ENCODE measurements at regions not wholly inside any gene's neighbourhood (a gene's known extent, or its start where the extent isn't known, plus 50 kb on each side); places are given as distances from the start of the nearest gene placed in this dataset.
A peak's percentile ranks its signal among the peaks of the same experiment; 100 is the strongest.

DNA sequence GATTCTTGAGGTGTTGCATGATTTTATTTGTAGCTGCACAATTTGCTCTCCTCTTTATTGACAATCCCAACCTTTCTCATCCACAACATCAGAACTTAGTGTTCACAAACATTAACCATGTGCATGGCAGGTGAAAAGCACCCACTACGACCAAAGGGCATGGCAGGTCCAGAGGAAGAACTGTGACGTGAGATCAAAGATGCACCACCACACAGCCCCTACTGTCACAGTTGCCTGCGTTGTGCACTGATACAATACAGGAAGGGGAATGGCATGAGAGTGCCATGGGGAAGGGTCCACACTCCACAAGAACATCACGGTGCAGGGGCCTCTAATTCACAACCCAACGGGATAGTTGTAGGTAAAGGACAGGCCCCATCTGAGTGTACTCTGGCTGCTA is 217.1 kb upstream of the PFKP start:
- no peak for DNase-seq

DNA sequence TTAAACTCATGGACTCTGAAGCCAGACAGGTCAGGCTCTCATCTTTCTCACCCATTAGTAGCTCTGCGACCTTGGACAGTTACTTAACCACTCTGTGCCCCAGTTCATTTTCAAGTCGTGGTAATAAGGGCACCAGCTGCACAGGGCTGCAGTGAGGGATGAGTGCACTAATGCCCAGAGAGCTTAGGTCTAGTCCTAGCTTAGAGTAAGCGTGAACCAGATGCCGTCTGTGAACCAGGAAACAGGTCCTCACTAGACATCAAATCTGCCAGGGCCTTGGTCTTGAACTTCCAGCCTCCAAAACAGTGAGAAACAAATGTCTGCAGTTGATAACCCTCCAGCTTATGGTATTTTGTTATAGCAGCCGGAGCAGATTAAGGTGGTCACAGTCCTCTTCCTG is 222.4 kb upstream of the PFKP start:
- no peak for DNase-seq

DNA sequence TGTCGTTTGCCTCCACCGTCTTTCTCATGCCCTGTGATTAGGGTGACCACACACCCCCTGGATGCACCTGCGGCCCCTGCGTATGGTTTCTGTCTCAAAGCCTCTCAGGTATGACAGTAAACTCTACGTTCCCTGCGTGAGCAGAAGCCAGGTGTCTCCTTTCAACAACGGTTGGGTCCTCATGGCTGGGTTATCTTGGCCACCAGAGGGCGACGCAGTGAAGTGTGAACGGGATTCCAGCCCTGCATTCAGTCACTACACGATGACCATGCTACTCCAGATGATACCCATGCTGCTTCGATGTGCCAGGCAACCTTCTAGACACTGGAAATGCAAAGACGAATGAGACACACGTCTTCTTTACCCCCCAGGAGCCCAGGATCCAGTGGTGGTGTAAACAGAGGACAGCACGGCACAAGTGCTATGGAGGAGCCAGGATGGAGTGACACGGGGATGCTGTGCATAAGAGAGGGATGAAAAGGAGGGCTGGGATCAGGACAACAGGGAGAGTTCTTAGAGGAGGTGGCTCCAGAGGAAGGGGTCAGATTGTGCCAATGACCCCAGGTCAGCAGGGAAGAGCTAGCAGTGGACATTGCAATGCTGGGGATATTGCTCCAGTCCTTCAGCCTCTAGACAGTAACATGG is 228.1 kb upstream of the PFKP start:
- peak; percentile 59 for DNase-seq

DNA sequence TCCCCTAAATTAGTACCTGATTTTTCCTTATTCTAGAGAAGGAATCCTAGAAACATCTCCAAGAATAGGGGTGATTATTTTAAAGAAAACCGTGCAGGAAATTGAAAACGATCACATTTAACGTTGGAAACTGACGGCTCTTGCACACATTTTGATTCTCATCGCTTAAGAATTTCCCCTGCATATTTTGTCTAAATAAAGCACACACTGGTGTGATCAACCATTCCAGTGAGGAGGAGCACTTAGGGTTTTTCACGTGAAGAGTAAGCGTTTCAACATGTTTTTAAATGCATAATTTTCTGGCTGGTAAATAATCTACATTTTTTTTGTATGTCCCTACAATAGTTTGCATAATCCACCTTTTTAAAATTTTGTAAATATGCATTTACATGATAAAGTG is 229.7 kb upstream of the PFKP start:
- DNase-seq: no peak

DNA sequence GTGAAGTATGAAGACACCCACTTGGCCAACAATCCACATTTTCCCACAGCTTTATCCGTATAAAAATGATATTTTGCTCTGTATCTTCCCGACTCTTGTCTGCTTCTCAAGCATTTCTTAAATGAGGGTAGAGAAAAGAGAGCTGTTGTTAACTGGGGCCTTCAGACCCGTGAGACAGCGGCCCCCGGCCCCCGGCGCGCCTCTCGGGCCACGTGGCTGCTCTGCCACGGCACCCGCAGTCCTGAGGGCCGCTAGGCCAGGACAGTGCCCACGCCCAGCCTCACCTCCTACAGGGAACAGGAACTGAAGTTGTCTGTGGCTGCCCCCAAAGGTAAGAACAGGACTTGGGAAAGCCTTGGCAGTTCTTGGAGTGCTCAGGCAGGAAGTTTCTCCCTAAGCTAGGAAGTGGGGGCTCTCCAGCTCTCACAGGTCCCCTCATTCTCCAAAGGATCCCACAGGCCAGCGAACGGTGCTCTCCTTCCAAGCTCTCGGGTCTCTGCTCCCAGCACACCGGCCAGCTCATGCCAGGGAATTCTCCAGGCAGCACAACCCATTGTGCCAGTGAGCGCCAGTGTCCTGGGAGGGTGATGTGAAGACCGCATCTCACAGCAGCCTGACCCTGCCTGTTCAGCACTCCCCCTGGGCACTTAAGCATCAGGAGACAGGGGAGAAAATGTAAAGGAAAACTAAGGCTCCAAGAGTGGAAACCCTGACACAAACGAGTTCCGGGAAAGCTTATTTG is 230.3 kb upstream of the PFKP start:
- DNase-seq: no peak

DNA sequence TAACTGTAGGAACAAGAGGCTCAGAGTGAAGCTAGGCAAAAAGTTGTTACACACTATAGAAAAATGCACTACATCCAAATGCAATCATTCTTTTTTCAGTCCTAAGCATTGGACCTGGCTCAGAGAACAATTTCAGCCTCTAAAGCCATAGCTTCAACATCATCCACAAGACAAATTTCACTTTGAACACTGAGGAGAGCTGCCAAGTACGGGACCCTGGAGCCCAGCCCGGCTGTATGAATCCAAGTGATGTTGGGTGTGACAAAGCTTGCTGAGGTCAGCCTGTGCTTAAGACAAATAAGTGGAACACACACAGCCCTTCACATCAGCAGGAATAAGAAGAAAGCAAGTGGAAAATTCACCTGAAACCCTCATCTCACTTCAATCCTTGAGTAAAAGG is 233.1 kb upstream of the PFKP start:
- no peak for DNase-seq

DNA sequence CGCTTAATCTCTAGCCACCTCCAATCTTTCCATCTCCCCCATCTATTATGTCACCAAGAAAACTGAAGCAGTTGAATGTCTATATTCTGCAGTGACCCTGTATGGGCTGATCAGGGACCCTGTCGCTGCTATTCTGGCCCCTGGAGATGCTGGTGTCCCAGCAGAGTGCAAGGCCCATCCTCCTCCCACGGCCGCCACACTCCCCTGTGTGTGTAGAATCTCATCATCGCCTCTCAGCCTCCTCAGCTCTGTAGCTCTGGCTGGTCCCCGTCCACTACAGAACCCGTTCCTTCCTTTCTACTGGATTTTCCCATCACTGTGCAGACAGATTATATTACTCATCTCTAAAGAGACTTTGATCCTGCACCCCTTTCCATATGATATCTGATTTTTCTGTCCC is 235.8 kb upstream of the PFKP start:
- no peak for DNase-seq

DNA sequence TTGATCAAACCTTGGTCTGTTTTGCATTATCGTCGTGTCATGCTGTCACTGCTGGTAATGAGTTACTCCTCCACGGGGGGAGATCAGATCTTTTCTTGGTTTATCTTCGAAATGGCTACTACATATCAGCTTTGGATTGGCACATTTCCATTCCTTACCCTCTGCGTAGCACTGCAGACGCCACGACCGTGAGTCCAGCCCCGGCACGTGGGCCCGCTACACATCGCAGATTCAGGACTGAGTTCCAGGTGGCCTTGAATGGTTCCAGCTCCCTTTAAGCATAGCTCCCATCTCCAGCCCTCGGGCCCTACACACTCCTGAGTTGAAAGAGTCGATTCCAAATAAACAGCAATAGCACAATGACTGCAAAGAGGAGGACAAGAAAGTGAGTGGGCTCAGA is 238.6 kb upstream of the PFKP start:
- DNase-seq: no peak

DNA sequence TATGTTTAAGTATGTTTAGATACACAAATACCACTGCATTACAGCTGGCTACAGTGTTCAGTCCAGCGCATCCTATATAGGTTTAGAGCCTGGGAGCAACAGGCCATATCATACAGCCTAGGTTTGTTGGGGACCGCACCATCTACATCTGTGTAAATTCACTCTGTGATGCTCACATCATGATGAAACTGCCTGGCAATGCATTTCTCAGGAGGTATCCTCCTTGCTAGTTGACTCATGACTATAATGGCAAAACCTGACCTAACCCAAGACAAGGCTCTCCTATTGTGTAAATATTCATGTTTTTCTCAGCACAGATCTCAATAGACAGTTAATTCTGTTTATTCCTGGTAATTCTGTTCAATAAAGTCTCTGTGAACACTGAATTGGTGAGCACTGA is 240.7 kb upstream of the PFKP start:
- DNase-seq: no peak

DNA sequence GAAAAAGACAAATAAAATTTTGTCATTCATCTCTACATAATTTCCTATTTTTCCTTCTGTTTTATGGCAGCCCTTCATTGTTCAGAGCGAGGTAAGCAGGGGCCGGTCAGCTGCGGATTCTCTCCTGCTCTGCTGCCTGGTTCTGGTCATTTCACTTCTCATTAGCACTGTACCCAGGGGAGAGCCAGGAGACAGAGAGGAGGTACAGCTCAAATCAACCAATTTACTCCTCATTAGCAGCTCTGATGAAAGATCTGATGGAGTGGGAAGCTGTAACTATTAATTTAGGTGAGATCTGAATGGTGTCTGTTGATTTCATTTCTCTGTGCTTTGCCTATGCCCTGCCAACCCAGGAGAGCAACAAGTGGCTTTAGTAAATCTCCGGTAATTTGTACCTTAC is 241.5 kb upstream of the PFKP start:
- DNase-seq: no peak

DNA sequence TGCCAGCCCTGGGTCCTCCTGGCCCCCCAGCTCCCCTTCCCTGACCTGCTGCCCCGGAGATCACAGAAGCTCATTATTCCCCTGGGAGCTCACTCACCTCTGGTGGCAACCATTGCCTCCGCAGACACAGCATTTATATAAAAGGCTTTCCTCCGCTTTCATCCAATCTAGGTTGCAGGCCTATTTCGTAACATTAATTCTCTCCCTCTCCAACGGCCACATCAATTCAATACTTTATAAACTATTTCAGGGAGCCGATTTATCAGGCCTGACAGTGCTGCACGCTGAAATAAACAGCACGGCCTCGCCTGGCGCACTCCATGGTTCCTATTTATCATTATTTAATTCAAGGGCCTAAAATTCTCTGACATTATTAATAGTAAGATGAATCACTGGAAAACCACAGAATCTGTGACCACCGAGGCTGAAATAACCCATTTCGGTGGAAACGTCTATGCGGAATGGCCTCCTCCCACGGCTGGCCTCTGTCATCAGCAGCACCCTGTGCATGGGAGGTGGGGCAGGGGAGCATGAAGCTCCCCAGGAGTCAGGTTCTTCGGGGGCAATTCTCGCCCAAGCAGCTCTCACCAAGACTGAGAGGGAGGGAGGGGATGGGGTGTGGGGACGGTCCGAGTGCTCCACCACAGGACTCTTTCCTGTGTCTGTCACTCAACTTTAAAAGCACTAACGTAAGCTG is 249.3 kb upstream of the PFKP start:
- DNase-seq: no peak

DNA sequence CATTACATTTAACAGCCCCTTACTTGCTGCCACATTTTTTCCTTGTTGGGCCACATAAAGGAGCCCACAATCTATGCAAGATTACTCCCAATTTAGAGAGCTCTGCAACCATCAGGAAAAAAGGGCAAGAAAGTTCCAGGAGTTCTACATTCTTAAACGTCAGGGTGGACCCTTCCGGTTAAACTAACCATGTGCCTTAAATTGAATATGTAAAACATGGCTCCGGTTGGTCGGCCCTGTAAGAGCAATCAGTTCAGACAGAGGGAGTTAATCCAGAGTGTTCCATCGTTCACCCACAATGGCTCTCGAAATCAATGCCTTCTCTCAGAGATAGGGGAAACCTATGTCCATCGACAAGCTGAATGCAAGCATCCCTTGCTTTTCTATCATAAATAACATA is 253.7 kb upstream of the PFKP start:
- DNase-seq: no peak

DNA sequence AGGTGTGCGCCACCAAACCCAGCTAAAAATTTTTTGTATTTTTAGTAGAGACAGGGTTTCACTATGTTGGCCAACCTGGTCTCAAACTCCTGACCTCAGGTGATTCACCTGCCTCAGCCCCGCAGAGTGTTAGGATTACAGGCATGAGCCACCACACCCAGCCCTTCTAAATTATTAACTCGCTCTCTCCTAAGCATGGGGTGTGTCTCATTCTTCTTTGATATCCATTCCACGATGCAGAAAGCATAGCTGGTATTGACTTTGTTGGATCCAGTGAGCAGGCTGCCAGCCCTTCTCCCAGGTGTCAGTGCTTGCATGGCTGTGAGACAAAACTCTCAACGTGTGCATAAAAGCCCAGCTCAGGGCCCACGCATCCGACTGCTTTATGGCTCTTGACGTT is 254.1 kb upstream of the PFKP start:
- DNase-seq: no peak

DNA sequence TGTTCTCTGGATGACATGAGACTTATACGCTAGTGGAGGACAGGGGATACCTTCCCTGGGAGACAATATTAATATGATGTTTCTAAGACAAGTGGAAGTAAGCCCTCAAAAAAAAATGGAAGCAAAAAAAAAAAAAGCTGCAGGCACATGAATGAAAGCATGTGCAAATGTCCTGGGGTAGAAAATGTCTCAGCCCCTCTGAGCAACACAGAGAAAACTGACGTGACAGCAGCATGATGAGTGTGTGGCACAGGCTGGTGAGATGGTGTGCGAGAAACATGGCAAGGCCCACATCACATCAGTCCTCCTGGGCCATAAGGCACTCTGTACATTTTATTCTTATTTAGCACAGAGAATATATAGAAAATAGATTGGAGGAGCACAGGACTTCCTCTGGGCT is 254.7 kb upstream of the PFKP start:
- DNase-seq: no peak

DNA sequence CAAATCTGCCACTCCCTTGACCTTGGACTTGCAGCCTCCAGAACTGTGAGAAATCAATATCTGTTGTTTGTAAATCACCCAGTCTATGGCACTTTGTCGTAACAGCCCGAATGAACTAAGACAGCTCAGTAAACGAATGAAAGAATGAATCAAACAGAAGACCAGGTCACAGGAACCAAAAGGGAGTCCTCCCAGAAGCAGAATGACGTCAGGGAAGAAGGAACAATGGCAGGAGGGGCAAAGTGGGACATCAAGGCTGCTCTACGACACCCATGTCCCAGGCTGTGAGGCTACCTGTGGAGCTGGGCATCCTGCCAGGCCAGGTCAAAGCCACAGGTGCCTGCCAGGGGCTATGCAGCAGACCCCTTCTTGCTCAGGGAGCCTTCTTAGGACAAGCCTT is 267.2 kb upstream of the PFKP start:
- DNase-seq: no peak

DNA sequence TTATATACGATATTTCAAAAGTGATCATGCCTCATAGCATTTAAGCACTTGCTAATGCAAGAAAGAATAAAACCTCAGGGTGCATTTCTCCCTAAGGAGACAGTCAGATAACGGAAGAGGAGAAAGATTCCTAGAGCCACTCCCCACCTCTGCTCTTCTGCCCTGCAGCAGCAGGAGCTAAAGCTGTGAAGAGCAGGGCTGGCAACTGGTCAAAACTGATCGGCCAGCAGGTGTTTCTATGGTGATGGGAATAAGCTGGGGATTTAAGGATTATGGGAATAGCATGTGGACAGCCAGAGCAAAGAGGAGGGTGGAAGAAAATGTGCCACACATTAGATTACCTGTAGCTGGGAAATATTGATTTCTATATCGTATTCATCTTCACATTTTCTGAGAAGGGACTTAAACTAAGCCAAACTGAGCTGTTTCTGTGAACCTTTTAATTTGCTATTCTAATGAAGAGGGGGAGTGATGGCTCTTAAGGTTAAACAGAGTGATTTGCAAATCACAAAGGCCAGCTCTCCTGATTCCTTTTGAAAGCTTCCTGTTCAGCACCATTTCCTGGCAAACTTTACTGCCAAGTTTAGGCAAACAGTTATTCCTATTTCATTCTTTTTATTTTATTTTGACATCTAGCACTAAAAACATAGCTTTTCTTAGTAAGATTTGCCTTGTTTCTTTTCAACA is 268.9 kb upstream of the PFKP start:
- no peak for DNase-seq

DNA sequence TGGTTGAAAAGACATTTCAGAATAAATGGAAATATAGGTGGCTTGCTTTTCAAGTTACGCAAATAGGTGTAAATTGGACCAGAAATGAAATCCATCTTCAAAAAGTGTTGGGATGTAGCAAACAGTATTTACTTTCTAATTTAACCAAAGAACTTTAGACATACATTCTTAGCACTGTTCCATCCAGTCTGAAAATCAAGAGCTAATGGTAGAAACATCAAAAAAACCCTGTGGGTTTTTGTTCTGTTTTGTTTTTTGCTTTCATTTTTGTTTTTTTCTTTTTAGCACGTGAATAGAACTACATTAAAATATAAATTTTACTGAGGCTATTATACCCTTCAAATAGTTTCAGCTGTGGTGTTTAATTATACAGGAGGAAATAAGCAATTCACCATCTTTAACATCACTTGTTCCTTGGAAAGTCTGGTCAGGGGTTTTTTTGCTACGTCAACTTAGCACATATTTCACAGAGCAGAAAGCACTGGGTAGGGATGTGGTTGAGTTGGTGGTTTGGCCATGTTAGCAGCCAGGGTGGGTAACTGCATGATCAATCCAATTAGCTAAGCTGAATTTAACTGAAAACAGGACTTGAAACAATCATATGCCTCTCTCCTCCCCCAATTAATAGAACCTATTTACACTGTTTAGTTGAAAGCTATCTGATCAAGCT is 275.4 kb upstream of the PFKP start:
- peak; percentile 11 for DNase-seq

DNA sequence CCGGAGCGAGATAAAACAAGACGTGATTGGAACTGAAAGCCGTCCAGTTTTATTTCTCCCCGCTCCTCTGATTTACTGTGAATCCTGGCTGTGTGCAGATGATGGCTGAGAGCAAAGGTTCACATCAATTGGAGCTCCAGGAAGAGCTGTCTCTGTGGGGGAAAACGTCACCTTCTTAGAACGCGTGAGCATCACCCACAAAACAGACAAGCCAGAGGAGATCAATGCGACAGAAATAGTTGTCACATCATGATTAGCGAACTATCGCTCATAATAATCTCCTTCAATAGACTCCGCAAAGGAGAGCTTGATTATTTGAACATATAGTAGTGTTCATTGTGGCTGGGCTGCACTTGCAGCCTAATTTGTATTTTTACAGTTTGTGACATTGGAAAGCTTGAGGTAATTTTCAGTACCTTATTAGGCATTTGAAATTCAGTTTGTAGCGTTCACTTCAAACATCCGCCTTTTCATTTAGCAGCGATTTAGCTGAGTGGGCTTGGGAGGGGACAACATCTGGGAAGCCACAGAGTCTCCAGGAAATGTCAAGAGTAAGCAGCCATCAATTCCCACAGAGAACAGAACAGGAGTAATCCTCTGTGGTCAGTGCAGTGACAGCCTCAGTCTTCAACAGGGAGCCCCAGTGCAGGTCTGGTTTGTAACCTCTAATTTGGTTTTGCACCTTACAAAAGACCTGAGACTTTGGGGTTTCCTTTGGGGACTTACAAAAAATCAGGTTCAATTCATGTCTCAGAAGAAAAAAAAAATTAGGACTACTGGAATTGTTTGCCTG is 276.8 kb upstream of the PFKP start:
- no peak for DNase-seq

DNA sequence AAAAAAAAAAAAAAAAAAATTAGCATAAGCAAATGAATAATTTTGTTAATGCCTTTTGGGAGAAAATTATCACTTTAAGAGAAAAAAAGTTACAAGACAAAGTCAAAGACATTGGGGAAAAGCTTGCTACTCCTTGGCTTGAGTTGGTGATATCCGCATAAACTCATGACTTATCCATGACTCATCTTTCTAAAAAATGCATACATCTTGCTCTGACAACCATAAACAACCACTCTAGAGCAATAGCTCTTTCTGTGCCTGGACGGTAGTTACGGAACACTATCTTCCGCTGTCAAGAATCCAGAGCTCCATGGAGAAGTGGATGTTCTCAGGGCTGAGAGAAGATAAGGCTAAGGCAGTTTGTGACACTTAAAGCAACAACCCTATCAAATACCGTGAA is 281.1 kb upstream of the PFKP start:
- DNase-seq: no peak

DNA sequence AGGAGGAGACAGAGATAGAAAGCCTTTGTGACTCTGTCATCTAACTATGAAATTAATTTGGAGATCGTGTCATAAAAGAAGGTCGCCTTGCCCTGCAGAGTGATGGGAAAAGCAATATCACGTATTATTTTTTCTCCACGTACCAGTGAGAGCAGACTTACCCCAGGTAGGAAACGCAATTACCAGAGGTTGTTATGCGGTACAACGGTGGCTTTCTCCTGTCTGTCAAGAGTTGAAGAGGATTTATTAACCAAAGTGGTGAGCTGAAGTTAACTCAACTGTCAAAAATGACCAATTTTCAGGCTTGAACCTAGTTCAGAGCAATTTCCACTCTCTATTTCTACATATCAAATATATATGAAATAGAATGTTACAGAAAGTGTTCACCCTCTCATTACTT is 282.6 kb upstream of the PFKP start:
- DNase-seq: no peak

DNA sequence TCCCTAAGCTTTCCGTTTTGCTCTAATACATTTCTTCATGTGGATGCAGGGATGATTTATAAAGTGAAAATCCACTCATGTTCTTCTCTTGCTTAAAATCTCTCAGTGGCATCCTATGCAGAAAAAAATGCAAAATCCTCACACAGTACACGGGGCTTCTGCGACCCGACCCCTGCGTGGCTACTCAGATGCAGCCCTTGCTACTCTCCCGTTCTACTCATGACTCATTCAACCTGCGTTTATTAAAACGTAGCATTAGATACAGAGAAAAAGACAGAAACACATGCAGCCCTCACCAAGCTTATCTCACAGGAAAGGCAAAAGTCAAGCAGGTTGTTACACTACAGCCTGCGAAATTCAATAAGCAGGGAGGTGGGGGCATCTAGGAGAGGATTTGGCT is 284.4 kb upstream of the PFKP start:
- DNase-seq: no peak

DNA sequence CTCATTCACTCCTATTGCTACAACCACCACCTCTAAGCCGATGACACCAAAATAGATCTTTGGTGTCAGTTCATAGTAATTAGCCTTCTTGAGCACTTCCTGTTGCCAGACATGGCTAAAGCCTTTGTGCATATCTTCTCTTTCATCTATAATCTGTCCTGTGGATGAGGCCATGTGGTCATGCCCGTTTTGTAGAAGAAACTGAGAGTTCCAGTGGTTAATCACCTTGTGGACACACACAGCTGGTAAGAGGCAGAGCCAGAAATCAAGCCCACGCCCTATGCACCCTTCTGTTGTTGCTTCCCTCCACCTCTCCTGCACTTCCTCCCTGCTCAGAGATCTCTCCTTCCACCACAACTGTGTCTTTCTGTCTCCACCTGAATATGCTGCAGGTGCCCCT is 285.1 kb upstream of the PFKP start:
- DNase-seq: no peak

All from KG1 (cell line).